ENCODE measurements at regions not wholly inside any gene's neighbourhood (a gene's known extent, or its start where the extent isn't known, plus 50 kb on each side); places are given as distances from the start of the nearest gene placed in this dataset.

- in situ Hi-C loops (cut with HindIII; ENCODE audit: low pct_unique_long_range_greater_than_20kb, low sequenced_read_pairs) (no loop called here), intact Hi-C loops (cut with micrococcal nuclease; ENCODE audit: unreplicated experiment) (no loop called here)
- no peak for ATAC-seq
- Histone ChIP-seq H3K4me3 (ENCODE audit: low read depth in 2 of 2, low read length in 2 of 2) (no peak overlapping the region), H3K9me3 (ENCODE audit: control insufficient read depth, insufficient read depth, low read depth, low read length) (no peaks in the 10 kb centered on the region), H3K4me1 (ENCODE audit: control insufficient read depth, insufficient read depth, low read length) (no peaks in the 10 kb centered on the region), H3K27ac (ENCODE audit: low read length) (no peak overlapping the region), H3K36me3 (ENCODE audit: control insufficient read depth, insufficient read depth, low read length) (no peaks in the 10 kb centered on the region), H3K27me3 (ENCODE audit: control insufficient read depth, insufficient read depth, low read length) (no peaks in the 10 kb centered on the region)
- DNase-seq (ENCODE audit: low read depth, low spot score): no peak
- no TSS peak for BruUV-seq (replicated peaks)
- TF ChIP-seq POLR2AphosphoS5 (IDR thresholded peaks at IDR 0.05; ENCODE audit: low read depth, low read length) (no peak), SIN3A (IDR thresholded peaks at IDR 0.05; ENCODE audit: borderline replicate concordance, insufficient read depth, low read depth, low read length) (no peak), TCF7L2 (IDR thresholded peaks at IDR 0.05; ENCODE audit: low read depth, low read length) (no peak), CTCF (IDR thresholded peaks at IDR 0.05) (no peak)
- TF ChIP-seq, protein P1, sequence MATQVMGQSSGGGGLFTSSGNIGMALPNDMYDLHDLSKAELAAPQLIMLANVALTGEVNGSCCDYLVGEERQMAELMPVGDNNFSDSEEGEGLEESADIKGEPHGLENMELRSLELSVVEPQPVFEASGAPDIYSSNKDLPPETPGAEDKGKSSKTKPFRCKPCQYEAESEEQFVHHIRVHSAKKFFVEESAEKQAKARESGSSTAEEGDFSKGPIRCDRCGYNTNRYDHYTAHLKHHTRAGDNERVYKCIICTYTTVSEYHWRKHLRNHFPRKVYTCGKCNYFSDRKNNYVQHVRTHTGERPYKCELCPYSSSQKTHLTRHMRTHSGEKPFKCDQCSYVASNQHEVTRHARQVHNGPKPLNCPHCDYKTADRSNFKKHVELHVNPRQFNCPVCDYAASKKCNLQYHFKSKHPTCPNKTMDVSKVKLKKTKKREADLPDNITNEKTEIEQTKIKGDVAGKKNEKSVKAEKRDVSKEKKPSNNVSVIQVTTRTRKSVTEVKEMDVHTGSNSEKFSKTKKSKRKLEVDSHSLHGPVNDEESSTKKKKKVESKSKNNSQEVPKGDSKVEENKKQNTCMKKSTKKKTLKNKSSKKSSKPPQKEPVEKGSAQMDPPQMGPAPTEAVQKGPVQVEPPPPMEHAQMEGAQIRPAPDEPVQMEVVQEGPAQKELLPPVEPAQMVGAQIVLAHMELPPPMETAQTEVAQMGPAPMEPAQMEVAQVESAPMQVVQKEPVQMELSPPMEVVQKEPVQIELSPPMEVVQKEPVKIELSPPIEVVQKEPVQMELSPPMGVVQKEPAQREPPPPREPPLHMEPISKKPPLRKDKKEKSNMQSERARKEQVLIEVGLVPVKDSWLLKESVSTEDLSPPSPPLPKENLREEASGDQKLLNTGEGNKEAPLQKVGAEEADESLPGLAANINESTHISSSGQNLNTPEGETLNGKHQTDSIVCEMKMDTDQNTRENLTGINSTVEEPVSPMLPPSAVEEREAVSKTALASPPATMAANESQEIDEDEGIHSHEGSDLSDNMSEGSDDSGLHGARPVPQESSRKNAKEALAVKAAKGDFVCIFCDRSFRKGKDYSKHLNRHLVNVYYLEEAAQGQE (IDR thresholded peaks at IDR 0.05; ENCODE audit: insufficient read depth in 1 of 2, low read depth in 2 of 2, low read length in 1 of 2): no peak
- POLR2A ChIA-PET: no interaction called here
- CTCF ChIA-PET: no interaction called here
Measured at GRCh38 chr14:27715561-27715960, 1051.0 kb upstream of the FOXG1 start.

- ChIA-PET POLR2A (no interaction called here), CTCF (no interaction called here)
- no TSS peak for BruUV-seq (replicated peaks)
- DNase-seq (ENCODE audit: low read depth, low spot score) (no peak), ATAC-seq (no peak)
- H3K9me3 ChIP-seq (ENCODE audit: control insufficient read depth, insufficient read depth, low read depth, low read length): no peaks in the 10 kb centered on the region
- no peak overlapping the region for H3K27ac ChIP-seq (ENCODE audit: low read length)
- no peaks in the 10 kb centered on the region for H3K27me3 ChIP-seq (ENCODE audit: control insufficient read depth, insufficient read depth, low read length)
- intact Hi-C loops (cut with micrococcal nuclease; ENCODE audit: unreplicated experiment) (no loop called here), in situ Hi-C loops (cut with HindIII; ENCODE audit: low pct_unique_long_range_greater_than_20kb, low sequenced_read_pairs) (no loop called here)
- H3K4me1 ChIP-seq (ENCODE audit: control insufficient read depth, insufficient read depth, low read length): no peaks in the 10 kb centered on the region
- H3K36me3 ChIP-seq (ENCODE audit: control insufficient read depth, insufficient read depth, low read length): no peaks in the 10 kb centered on the region
- TF ChIP-seq POLR2AphosphoS5 (IDR thresholded peaks at IDR 0.05; ENCODE audit: low read depth, low read length) (no peak), CTCF (IDR thresholded peaks at IDR 0.05) (no peak), TCF7L2 (IDR thresholded peaks at IDR 0.05; ENCODE audit: low read depth, low read length) (no peak)
- TF ChIP-seq, protein P1 (IDR thresholded peaks at IDR 0.05; ENCODE audit: insufficient read depth in 1 of 2, low read depth in 2 of 2, low read length in 1 of 2): no peak
- no peak overlapping the region for H3K4me3 ChIP-seq (ENCODE audit: low read depth in 2 of 2, low read length in 2 of 2)
Measured at GRCh38 chr14:27721760-27722159, 1044.8 kb upstream of the FOXG1 start.
